DOHH2 (cell line): ENCODE measurements at regions not wholly inside any gene's neighbourhood (a gene's known extent, or its start where the extent isn't known, plus 50 kb on each side); places are given as distances from the start of the nearest gene placed in this dataset.

Experiments used
- CTCF ChIP-seq: fragments of 200-600 bp; sonication (generic); IDR thresholded peaks from one replicate; pipeline ENCODE4 v1.5.1; 2014; ENCODE audit warnings: antibody characterized with exemption, mild to moderate bottlenecking, low read depth, low read length; ENCODE audit not compliant: poor library complexity, severe bottlenecking
- EZH2phosphoT487 ChIP-seq: fragments of 200-600 bp; sonication (generic); IDR thresholded peaks from 2 replicates; pipeline ENCODE4 v1.6.1; 2017; ENCODE audit warnings: borderline replicate concordance, mild to moderate bottlenecking, antibody characterized with exemption, low read length, moderate library complexity, mixed read lengths

GRCh38 chr12:24060089-24060488 is 110.6 kb upstream of the SOX5 start:
- TF ChIP-seq CTCF (no peak), EZH2phosphoT487 (no peak)
